ENCODE measurements at regions not wholly inside any gene's neighbourhood (a gene's known extent, or its start where the extent isn't known, plus 50 kb on each side); places are given as distances from the start of the nearest gene placed in this dataset.

- no peaks in the 10 kb centered on the region for H3K9me3 ChIP-seq
- H3K4me3 ChIP-seq = no peak overlapping the region
- DNase-seq (ENCODE audit: low spot score in 2 of 2) = no peak
- TF ChIP-seq, protein P1, sequence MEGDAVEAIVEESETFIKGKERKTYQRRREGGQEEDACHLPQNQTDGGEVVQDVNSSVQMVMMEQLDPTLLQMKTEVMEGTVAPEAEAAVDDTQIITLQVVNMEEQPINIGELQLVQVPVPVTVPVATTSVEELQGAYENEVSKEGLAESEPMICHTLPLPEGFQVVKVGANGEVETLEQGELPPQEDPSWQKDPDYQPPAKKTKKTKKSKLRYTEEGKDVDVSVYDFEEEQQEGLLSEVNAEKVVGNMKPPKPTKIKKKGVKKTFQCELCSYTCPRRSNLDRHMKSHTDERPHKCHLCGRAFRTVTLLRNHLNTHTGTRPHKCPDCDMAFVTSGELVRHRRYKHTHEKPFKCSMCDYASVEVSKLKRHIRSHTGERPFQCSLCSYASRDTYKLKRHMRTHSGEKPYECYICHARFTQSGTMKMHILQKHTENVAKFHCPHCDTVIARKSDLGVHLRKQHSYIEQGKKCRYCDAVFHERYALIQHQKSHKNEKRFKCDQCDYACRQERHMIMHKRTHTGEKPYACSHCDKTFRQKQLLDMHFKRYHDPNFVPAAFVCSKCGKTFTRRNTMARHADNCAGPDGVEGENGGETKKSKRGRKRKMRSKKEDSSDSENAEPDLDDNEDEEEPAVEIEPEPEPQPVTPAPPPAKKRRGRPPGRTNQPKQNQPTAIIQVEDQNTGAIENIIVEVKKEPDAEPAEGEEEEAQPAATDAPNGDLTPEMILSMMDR (IDR thresholded peaks at IDR 0.05) = no peak
- TF ChIP-seq POLR2A (IDR thresholded peaks at IDR 0.05) (no peak), POLR2AphosphoS5 (IDR thresholded peaks at IDR 0.05) (no peak)
- no peaks in the 10 kb centered on the region for H3K36me3 ChIP-seq
- intact Hi-C loops (cut with DNase I; ENCODE audit: low total_unique reads) = no loop called here
- H3K27me3 ChIP-seq = no peaks in the 10 kb centered on the region
- no peaks in the 10 kb centered on the region for H3K4me1 ChIP-seq
- no peak overlapping the region for H3K27ac ChIP-seq
Measured at GRCh38 chr3:21028412-21028811, 722.6 kb downstream of the ZNF385D start.

GRCh38 chr3:21024563-21024962 lies 726.4 kb downstream of the ZNF385D start:
- no peaks in the 10 kb centered on the region for H3K36me3 ChIP-seq
- intact Hi-C loops (cut with DNase I; ENCODE audit: low total_unique reads) = no loop called here
- H3K4me1 ChIP-seq = no peaks in the 10 kb centered on the region
- no peak for DNase-seq (ENCODE audit: low spot score in 2 of 2)
- TF ChIP-seq, protein P1 (IDR thresholded peaks at IDR 0.05) = no peak
- TF ChIP-seq POLR2AphosphoS5 (IDR thresholded peaks at IDR 0.05) = no peak
- TF ChIP-seq POLR2A (IDR thresholded peaks at IDR 0.05) = no peak
- no peak overlapping the region for H3K27ac ChIP-seq
- H3K27me3 ChIP-seq = no peaks in the 10 kb centered on the region
- no peak overlapping the region for H3K4me3 ChIP-seq
- H3K9me3 ChIP-seq = no peaks in the 10 kb centered on the region

DNA sequence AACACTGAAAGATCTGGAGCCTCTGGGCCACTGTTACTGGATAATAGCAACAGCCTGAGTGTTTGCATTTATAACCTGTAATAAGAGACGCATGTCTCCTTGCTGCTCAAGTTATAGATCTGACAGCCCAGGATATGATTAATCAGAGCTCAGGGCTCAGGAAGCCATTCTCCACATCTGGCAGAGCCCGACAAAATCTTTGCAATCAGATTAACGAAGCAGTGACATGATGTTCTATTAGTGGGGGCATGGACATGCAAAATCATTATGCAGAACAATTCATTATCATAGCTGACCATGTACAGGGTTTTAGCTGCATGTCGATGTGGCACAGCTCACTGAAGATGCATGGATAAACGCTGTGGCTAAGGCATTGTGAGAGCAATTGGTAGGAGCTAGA lies 730.3 kb downstream of the ZNF385D start:
- H3K27ac ChIP-seq = no peak overlapping the region
- intact Hi-C loops (cut with DNase I; ENCODE audit: low total_unique reads) = no loop called here

DNA sequence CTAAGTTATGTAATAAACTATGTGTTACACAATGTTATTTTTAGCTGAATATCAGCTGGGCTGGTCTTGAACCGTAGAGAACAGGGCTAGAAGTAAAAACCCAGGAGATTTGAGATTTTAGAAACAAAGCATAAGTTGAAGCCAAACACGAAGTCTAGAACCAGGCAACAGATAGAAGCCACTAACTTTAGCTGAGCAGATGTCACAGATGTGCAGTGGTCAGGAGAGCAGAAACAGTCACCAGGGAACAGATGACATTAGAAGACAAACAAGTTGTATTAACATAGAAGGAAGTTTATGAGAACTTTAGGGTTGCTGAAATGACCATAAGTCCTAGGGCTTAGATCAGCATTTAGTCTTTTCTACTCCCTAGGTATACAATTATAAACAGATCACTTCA lies 731.0 kb downstream of the ZNF385D start:
- no peaks in the 10 kb centered on the region for H3K27me3 ChIP-seq
- no peak for TF ChIP-seq POLR2A (IDR thresholded peaks at IDR 0.05)
- TF ChIP-seq, protein P1 (IDR thresholded peaks at IDR 0.05) = no peak
- no peak for TF ChIP-seq POLR2AphosphoS5 (IDR thresholded peaks at IDR 0.05)
- intact Hi-C loops (cut with DNase I; ENCODE audit: low total_unique reads) = no loop called here
- H3K27ac ChIP-seq = no peak overlapping the region
- DNase-seq (ENCODE audit: low spot score in 2 of 2) = no peak
- H3K36me3 ChIP-seq = no peaks in the 10 kb centered on the region
- no peaks in the 10 kb centered on the region for H3K9me3 ChIP-seq
- no peaks in the 10 kb centered on the region for H3K4me1 ChIP-seq
- H3K4me3 ChIP-seq = no peak overlapping the region

More for the DNA sequence above, 730.3 kb downstream of the ZNF385D start:
- DNase-seq (ENCODE audit: low spot score in 2 of 2) = no peak
- H3K9me3 ChIP-seq = no peaks in the 10 kb centered on the region
- no peaks in the 10 kb centered on the region for H3K36me3 ChIP-seq
- TF ChIP-seq POLR2A (IDR thresholded peaks at IDR 0.05) = no peak
- TF ChIP-seq POLR2AphosphoS5 (IDR thresholded peaks at IDR 0.05) = no peak
- TF ChIP-seq, protein P1 (IDR thresholded peaks at IDR 0.05) = no peak
- no peaks in the 10 kb centered on the region for H3K27me3 ChIP-seq
- H3K4me1 ChIP-seq = no peaks in the 10 kb centered on the region
- no peak overlapping the region for H3K4me3 ChIP-seq

DNA sequence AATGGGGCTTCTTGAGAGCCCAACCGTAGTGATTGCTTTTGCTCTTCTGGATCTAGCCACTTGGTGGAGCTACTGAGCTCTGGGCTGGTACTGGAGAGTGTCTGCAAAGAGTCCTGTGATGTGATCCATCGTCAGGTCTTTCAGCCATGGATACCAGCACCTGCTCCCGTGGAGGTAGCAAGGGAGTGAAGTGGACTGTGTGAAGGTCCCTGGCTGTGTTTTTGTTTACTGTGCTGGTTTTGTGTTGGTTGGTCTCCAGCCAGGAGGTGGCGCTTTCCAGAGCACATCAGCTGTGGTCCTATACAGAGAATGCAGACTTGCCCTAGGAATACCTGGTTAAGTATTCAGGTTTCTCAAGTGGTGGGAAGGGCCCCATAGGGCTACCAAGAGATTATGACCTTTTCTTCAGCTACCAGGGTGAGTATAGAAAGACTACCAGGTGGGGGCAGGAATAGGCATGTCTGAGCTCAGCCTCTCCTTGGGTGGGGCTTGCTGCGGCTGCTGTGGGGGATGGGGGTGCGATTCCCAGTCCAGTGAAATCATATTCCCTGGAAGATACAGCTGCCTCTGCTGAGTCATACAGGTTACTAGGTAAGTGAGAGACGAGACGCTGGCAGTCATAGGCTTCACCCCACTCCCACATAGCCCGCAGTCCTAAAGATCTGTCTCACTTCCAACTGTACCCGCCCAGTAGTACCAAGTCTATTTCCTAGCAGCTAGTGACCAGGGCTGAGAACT lies 733.7 kb downstream of the ZNF385D start:
- no peaks in the 10 kb centered on the region for H3K9me3 ChIP-seq
- H3K27me3 ChIP-seq = no peaks in the 10 kb centered on the region
- no peaks in the 10 kb centered on the region for H3K36me3 ChIP-seq
- intact Hi-C loops (cut with DNase I; ENCODE audit: low total_unique reads) = no loop called here
- TF ChIP-seq, protein P1 (IDR thresholded peaks at IDR 0.05) = no peak
- no peak for TF ChIP-seq POLR2A (IDR thresholded peaks at IDR 0.05)
- TF ChIP-seq POLR2AphosphoS5 (IDR thresholded peaks at IDR 0.05) = no peak
- H3K27ac ChIP-seq = no peak overlapping the region
- no peaks in the 10 kb centered on the region for H3K4me1 ChIP-seq
- no peak overlapping the region for H3K4me3 ChIP-seq
- no peak for DNase-seq (ENCODE audit: low spot score in 2 of 2)
